ENCODE measurements at regions not wholly inside any gene's neighbourhood (a gene's known extent, or its start where the extent isn't known, plus 50 kb on each side); places are given as distances from the start of the nearest gene placed in this dataset.

- no peaks in the 10 kb centered on the region for H3K9me3 ChIP-seq (replicated peaks in 1 of 2; ENCODE audit: control insufficient read depth in 2 of 2, insufficient read depth in 1 of 2, low read depth in 1 of 2, low read length in 2 of 2)
- H3K4me1 ChIP-seq (ENCODE audit: control insufficient read depth in 2 of 2, insufficient read depth in 1 of 2, low read depth in 1 of 2, low read length in 2 of 2) = peaks cover 2 to 6% of the 10 kb centered on the region in 2 donors
- no peak overlapping the region for H3K4me2 ChIP-seq (ENCODE audit: insufficient read depth, low read length, poor library complexity, severe bottlenecking)
- H2AK5ac ChIP-seq (ENCODE audit: low read depth, low read length) = no peak overlapping the region
- no CpG with 5 or more reads among the region's 2 CpGs for WGBS, 2 donors (ENCODE audit: extremely low coverage in 2 of 2, insufficient read length in 2 of 2, insufficient replicate concordance in 1 of 2)
- H2BK5ac ChIP-seq (ENCODE audit: low read length) = no peak overlapping the region
- no peak overlapping the region for H2AFZ ChIP-seq (ENCODE audit: low read length)
- no peak overlapping the region for H4K8ac ChIP-seq (ENCODE audit: low read depth, low read length)
- H2BK120ac ChIP-seq (ENCODE audit: low read depth, low read length) = no peak overlapping the region
- H3K27ac ChIP-seq (replicated peaks; ENCODE audit: low read length) = no peak overlapping the region
- no peak overlapping the region for H3K18ac ChIP-seq (ENCODE audit: low read length)
- no peak overlapping the region for H2BK12ac ChIP-seq (ENCODE audit: low read length)
- H2BK15ac ChIP-seq (ENCODE audit: low read length) = no peak overlapping the region
- H3K27me3 ChIP-seq (ENCODE audit: control insufficient read depth in 3 of 3, insufficient read depth in 3 of 3, low read depth in 1 of 3, low read length in 3 of 3) = no peaks in the 10 kb centered on the region
- H3K36me3 ChIP-seq (replicated peaks in 1 of 2; ENCODE audit: control insufficient read depth in 2 of 2, insufficient read depth in 2 of 2, low read length in 2 of 2) = no peaks in the 10 kb centered on the region
- H3K14ac ChIP-seq (ENCODE audit: low read length) = no peak overlapping the region
- H3K79me1 ChIP-seq (ENCODE audit: low read depth, low read length) = no peaks in the 10 kb centered on the region
- no peak overlapping the region for H3K4ac ChIP-seq (ENCODE audit: low read length)
- no peak overlapping the region for H3K23ac ChIP-seq (ENCODE audit: low read depth, low read length, poor library complexity)
- no peak overlapping the region for H3K4me3 ChIP-seq (ENCODE audit: low read length in 2 of 2)
- no peak overlapping the region for H3K9ac ChIP-seq (ENCODE audit: low read depth, low read length, poor library complexity)
- no peak for DNase-seq (ENCODE audit: low spot score)
- H4K91ac ChIP-seq (ENCODE audit: low read depth, low read length, poor library complexity) = no peak overlapping the region
These were observed 210.6 kb upstream of the FZD8 start for GRCh38 chr10:35852721-35853120.

DNA sequence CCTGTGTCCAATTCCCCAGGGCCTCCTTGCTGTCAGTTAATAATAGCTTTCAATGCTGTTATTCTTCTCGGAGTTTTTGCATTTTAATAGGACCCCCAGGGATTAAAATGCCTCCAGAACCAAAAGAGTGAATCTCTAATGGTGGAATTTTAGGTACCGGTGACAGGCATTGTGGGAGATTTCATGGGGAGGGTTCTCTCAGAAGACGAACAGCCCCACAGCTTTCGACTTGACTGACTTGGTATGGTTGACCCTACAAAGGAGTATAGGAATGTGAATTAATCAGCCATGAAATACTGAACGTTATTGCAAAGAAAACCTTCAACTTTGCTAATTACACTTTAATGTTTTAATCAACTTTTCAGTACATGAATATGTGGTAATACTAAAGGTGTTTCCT is 206.3 kb upstream of the FZD8 start:
- Histone ChIP-seq H3K27me3 (ENCODE audit: control insufficient read depth in 3 of 3, insufficient read depth in 3 of 3, low read depth in 1 of 3, low read length in 3 of 3) (no peaks in the 10 kb centered on the region), H4K91ac (ENCODE audit: low read depth, low read length, poor library complexity) (no peak overlapping the region), H2BK5ac (ENCODE audit: low read length) (no peak overlapping the region), H2BK12ac (ENCODE audit: low read length) (no peak overlapping the region), H3K27ac (replicated peaks; ENCODE audit: low read length) (no peak overlapping the region), H2AK5ac (ENCODE audit: low read depth, low read length) (no peak overlapping the region), H2BK15ac (ENCODE audit: low read length) (no peak overlapping the region), H3K23ac (ENCODE audit: low read depth, low read length, poor library complexity) (no peak overlapping the region), H3K4me3 (ENCODE audit: low read length in 2 of 2) (no peak overlapping the region), H3K14ac (ENCODE audit: low read length) (no peak overlapping the region), H2AFZ (ENCODE audit: low read length) (peak overlapping the region; percentile 28), H2BK120ac (ENCODE audit: low read depth, low read length) (no peak overlapping the region), H3K36me3 (replicated peaks in 1 of 2; ENCODE audit: control insufficient read depth in 2 of 2, insufficient read depth in 2 of 2, low read length in 2 of 2) (no peaks in the 10 kb centered on the region), H3K18ac (ENCODE audit: low read length) (no peak overlapping the region), H4K8ac (ENCODE audit: low read depth, low read length) (no peak overlapping the region), H3K9me3 (replicated peaks in 1 of 2; ENCODE audit: control insufficient read depth in 2 of 2, insufficient read depth in 1 of 2, low read depth in 1 of 2, low read length in 2 of 2) (no peaks in the 10 kb centered on the region), H3K4ac (ENCODE audit: low read length) (no peak overlapping the region), H3K4me2 (ENCODE audit: insufficient read depth, low read length, poor library complexity, severe bottlenecking) (no peak overlapping the region), H3K4me1 (ENCODE audit: control insufficient read depth in 2 of 2, insufficient read depth in 1 of 2, low read depth in 1 of 2, low read length in 2 of 2) (peaks cover 2 to 6% of the 10 kb centered on the region in 2 donors), H3K79me1 (ENCODE audit: low read depth, low read length) (no peaks in the 10 kb centered on the region), H3K9ac (ENCODE audit: low read depth, low read length, poor library complexity) (no peak overlapping the region)
- DNase-seq (ENCODE audit: low spot score) = no peak
- WGBS, 2 donors (ENCODE audit: extremely low coverage in 2 of 2, insufficient read length in 2 of 2, insufficient replicate concordance in 1 of 2) = no CpG with 5 or more reads among the region's 5 CpGs

- Histone ChIP-seq H3K9me3 (replicated peaks in 1 of 2; ENCODE audit: control insufficient read depth in 2 of 2, insufficient read depth in 1 of 2, low read depth in 1 of 2, low read length in 2 of 2) (no peaks in the 10 kb centered on the region), H3K18ac (ENCODE audit: low read length) (no peak overlapping the region), H3K79me1 (ENCODE audit: low read depth, low read length) (no peaks in the 10 kb centered on the region), H3K4me1 (ENCODE audit: control insufficient read depth in 2 of 2, insufficient read depth in 1 of 2, low read depth in 1 of 2, low read length in 2 of 2) (peaks cover 2 to 6% of the 10 kb centered on the region in 2 donors), H2BK5ac (ENCODE audit: low read length) (no peak overlapping the region), H2AK5ac (ENCODE audit: low read depth, low read length) (no peak overlapping the region), H3K4me3 (ENCODE audit: low read length in 2 of 2) (no peak overlapping the region), H3K36me3 (replicated peaks in 1 of 2; ENCODE audit: control insufficient read depth in 2 of 2, insufficient read depth in 2 of 2, low read length in 2 of 2) (no peaks in the 10 kb centered on the region), H3K27ac (replicated peaks; ENCODE audit: low read length) (no peak overlapping the region), H2BK120ac (ENCODE audit: low read depth, low read length) (no peak overlapping the region), H4K8ac (ENCODE audit: low read depth, low read length) (no peak overlapping the region), H3K4ac (ENCODE audit: low read length) (no peak overlapping the region), H3K23ac (ENCODE audit: low read depth, low read length, poor library complexity) (no peak overlapping the region), H3K9ac (ENCODE audit: low read depth, low read length, poor library complexity) (no peak overlapping the region), H2AFZ (ENCODE audit: low read length) (no peak overlapping the region), H3K27me3 (ENCODE audit: control insufficient read depth in 3 of 3, insufficient read depth in 3 of 3, low read depth in 1 of 3, low read length in 3 of 3) (no peaks in the 10 kb centered on the region), H4K91ac (ENCODE audit: low read depth, low read length, poor library complexity) (no peak overlapping the region), H2BK12ac (ENCODE audit: low read length) (no peak overlapping the region), H3K4me2 (ENCODE audit: insufficient read depth, low read length, poor library complexity, severe bottlenecking) (no peak overlapping the region), H3K14ac (ENCODE audit: low read length) (no peak overlapping the region), H2BK15ac (ENCODE audit: low read length) (no peak overlapping the region)
- WGBS, 2 donors (ENCODE audit: extremely low coverage in 2 of 2, insufficient read length in 2 of 2, insufficient replicate concordance in 1 of 2) = no CpG with 5 or more reads among the region's 5 CpGs
- DNase-seq (ENCODE audit: low spot score) = no peak
These were observed 202.6 kb upstream of the FZD8 start for GRCh38 chr10:35844686-35845085.

DNA sequence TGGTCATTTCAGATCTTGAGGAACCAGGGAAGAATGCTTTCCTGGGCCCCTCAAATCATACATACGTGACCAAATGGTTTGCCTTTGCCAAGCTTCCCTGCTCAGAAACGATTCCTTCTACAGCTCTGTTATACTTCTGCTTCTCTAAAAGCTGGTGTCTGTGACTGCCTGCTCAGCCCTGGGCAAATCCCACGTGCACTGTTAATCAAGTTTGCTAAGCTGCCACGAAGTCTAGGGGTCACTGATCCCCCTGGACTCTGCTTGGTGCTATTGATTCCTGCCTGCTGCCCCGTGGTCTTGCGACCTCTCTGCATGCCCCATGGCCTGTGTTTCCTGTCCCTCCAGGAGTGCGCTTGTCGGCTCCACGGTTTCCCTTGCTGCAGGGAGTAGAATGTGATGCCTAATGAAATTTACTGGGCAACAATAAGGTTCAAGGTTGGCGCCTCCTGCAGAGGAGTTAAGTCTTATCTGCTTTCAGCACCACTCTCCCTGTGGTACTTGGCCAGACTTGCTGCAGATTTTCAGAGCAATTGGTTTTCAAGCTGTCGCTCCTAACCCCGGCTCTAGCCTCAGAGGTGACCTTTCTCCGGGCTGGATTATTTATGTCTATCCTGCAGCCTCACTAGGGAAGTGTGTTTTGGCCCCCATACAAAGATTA is 201.6 kb upstream of the FZD8 start:
- Histone ChIP-seq H2BK120ac (ENCODE audit: low read depth, low read length) (no peak overlapping the region), H3K18ac (ENCODE audit: low read length) (no peak overlapping the region), H2AK5ac (ENCODE audit: low read depth, low read length) (no peak overlapping the region), H3K79me1 (ENCODE audit: low read depth, low read length) (no peaks in the 10 kb centered on the region), H4K91ac (ENCODE audit: low read depth, low read length, poor library complexity) (no peak overlapping the region), H3K9me3 (replicated peaks in 1 of 2; ENCODE audit: control insufficient read depth in 2 of 2, insufficient read depth in 1 of 2, low read depth in 1 of 2, low read length in 2 of 2) (no peaks in the 10 kb centered on the region), H3K4me3 (ENCODE audit: low read length in 2 of 2) (no peak overlapping the region), H2BK15ac (ENCODE audit: low read length) (no peak overlapping the region), H3K27ac (replicated peaks; ENCODE audit: low read length) (no peak overlapping the region), H3K4me2 (ENCODE audit: insufficient read depth, low read length, poor library complexity, severe bottlenecking) (no peak overlapping the region), H3K36me3 (replicated peaks in 1 of 2; ENCODE audit: control insufficient read depth in 2 of 2, insufficient read depth in 2 of 2, low read length in 2 of 2) (no peaks in the 10 kb centered on the region), H3K14ac (ENCODE audit: low read length) (no peak overlapping the region), H3K4ac (ENCODE audit: low read length) (no peak overlapping the region), H3K23ac (ENCODE audit: low read depth, low read length, poor library complexity) (no peak overlapping the region), H4K8ac (ENCODE audit: low read depth, low read length) (no peak overlapping the region), H2BK12ac (ENCODE audit: low read length) (no peak overlapping the region), H3K27me3 (ENCODE audit: control insufficient read depth in 3 of 3, insufficient read depth in 3 of 3, low read depth in 1 of 3, low read length in 3 of 3) (no peaks in the 10 kb centered on the region), H3K9ac (ENCODE audit: low read depth, low read length, poor library complexity) (no peak overlapping the region), H3K4me1 (ENCODE audit: control insufficient read depth in 2 of 2, insufficient read depth in 1 of 2, low read depth in 1 of 2, low read length in 2 of 2) (peaks cover under 1 to 5% of the 10 kb centered on the region in 2 donors), H2AFZ (ENCODE audit: low read length) (peak overlapping the region; percentile 72), H2BK5ac (ENCODE audit: low read length) (no peak overlapping the region)
- no peak for DNase-seq (ENCODE audit: low spot score)
- no CpG with 5 or more reads among the region's 13 CpGs for WGBS, 2 donors (ENCODE audit: extremely low coverage in 2 of 2, insufficient read length in 2 of 2, insufficient replicate concordance in 1 of 2)

Data from neuronal stem cell (in vitro differentiated cells).